Testis (tissue), 2 donors: ENCODE measurements at regions not wholly inside any gene's neighbourhood (a gene's known extent, or its start where the extent isn't known, plus 50 kb on each side); places are given as distances from the start of the nearest gene placed in this dataset.
"Not testable (repeated sequence)": the region's sequence is repeated elsewhere in the genome, so short reads cannot be mapped to it uniquely, and the experiment has no call there.

Experiments used
- CTCF ChIP-seq, 3 experiments: fragments of 450-650 bp in 2 of 3; fragments of 200-600 bp in 1 of 3; sonication (generic) in 1 of 3; IDR thresholded peaks; one replicate each; pipeline ENCODE4 v1.5.1; 2016 to 2019; ENCODE audit warnings: antibody characterized with exemption in 3 of 3, mild to moderate bottlenecking in 2 of 3, moderate library complexity in 1 of 3
- POLR2A ChIP-seq: fragments of 450-650 bp; IDR thresholded peaks from one replicate; pipeline ENCODE4 v1.6.1; 2017; ENCODE audit warnings: antibody characterized with exemption, mild to moderate bottlenecking, moderate library complexity

GRCh38 chr9:42463981-42464380 lies 280.5 kb downstream of the SPATA31A6 start:
- not testable (repeated sequence) for TF ChIP-seq CTCF (IDR thresholded peaks at IDR 0.05); POLR2A
